SH-SY5Y (cell line): ENCODE measurements at regions not wholly inside any gene's neighbourhood (a gene's known extent, or its start where the extent isn't known, plus 50 kb on each side); places are given as distances from the start of the nearest gene placed in this dataset.

ENCODE experiments used
- GATA2 ChIP-seq: IDR thresholded peaks from 2 replicates; pipeline ENCODE4 v1.6.1; 2011; ENCODE audit warnings: mild to moderate bottlenecking, low read depth, low read length
- GATA3 ChIP-seq: IDR thresholded peaks from 2 replicates; pipeline ENCODE4 v1.6.1; 2011; ENCODE audit warnings: low read depth, mild to moderate bottlenecking, low read length, moderate library complexity

DNA sequence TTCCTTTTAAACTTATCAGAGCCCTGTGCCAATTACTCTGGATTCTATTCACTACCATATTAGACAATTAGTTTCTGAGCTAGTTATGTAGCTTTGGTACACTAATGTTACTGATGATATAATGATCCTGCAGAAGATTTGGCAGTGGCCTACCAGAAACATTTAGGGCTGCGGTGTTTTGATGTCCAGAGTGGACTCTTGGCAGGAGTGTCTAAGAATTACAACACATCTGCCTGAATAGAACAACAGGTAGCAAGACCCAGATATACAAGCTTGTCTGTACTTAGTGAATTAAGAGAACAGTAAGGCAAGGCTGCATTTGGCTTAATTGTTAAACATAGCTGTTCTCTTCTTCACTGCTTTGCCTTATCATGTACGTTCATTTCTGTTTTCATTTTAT lies 691.6 kb upstream of the FBXO33 start:
- TF ChIP-seq GATA2, result no peak
- no peak for TF ChIP-seq GATA3
